Stimulated activated CD8-positive, alpha-beta memory T cell treated with anti-CD3 and anti-CD28 coated beads, Interleukin-7, amount 100 ng/mL, for 1 hour (primary cell): ENCODE measurements at regions not wholly inside any gene's neighbourhood (a gene's known extent, or its start where the extent isn't known, plus 50 kb on each side); places are given as distances from the start of the nearest gene placed in this dataset.
"Not testable (repeated sequence)": the region's sequence is repeated elsewhere in the genome, so short reads cannot be mapped to it uniquely, and the experiment has no call there.

Source experiments
- DNase-seq, 2 donors: peaks; one replicate each; pipeline ENCODE4 v3.0.0-alpha.2; 2020; ENCODE audit warnings: low read depth in 2 of 2

- DNase-seq: no peak
These were observed 80.0 kb downstream of the GALR1 start for GRCh38 chr18:77329651-77330050.

DNA sequence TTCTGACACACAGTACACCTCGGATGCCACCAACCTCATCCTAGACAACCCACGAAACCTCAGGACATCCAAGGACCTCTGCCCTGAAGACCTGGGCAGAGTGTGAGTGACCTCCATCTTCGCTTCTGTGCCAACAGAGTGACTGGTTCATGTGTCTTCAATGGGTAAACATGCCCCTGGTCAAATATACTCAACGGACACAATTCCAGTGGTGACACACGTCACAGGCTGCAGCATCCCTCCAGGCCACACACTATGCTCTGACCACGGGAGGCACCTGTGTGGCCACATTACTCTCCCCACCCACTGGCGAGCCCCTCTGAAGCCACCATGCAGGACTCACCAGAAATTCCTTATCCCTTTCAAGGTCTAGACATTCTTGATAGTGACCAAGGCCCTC is 85.2 kb downstream of the GALR1 start:
- no peak for DNase-seq

DNA sequence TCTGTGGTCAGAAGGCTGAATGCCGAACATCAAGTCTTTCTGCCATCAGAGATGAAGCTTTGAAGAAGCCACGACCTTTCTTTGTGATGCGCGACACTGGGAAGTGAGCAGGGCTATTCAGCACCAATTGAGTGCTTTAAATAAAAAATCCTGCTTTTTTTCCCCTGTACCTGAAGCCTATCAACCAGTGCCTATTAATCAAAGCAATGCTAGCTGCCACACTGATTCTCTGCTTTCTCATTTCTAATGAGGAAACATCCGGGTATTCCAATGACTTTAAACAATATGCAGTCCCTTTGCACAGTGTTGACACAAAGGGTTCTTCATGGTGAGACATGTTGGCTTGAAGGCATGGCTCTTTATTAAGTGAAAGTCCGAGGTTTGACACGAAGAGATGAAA is 88.0 kb downstream of the GALR1 start:
- DNase-seq: no peak

GRCh38 chr18:77339093-77339492 is 89.4 kb downstream of the GALR1 start:
- DNase-seq: no peak

GRCh38 chr18:77339623-77340022 is 90.0 kb downstream of the GALR1 start:
- no peak for DNase-seq

DNA sequence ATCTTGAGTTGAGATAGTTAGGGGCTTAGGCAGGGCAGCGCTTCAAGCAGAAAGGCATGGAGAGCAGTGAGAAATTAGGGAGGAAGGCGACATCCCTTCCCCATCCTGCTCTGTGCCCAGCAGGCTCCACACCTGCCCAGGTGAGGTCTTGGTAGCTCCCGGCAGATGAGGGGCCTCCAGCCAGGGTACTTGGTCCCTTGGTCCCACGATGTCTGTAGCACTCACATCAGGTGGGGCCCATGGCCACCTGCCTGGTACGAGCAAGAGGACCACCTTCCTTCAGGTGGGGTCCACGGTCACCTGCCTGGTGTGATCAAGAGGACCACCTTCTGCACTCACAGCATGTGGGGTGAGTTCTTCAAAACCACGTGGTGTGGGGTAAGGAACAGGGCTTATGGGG is 91.2 kb downstream of the GALR1 start:
- no peak for DNase-seq

DNA sequence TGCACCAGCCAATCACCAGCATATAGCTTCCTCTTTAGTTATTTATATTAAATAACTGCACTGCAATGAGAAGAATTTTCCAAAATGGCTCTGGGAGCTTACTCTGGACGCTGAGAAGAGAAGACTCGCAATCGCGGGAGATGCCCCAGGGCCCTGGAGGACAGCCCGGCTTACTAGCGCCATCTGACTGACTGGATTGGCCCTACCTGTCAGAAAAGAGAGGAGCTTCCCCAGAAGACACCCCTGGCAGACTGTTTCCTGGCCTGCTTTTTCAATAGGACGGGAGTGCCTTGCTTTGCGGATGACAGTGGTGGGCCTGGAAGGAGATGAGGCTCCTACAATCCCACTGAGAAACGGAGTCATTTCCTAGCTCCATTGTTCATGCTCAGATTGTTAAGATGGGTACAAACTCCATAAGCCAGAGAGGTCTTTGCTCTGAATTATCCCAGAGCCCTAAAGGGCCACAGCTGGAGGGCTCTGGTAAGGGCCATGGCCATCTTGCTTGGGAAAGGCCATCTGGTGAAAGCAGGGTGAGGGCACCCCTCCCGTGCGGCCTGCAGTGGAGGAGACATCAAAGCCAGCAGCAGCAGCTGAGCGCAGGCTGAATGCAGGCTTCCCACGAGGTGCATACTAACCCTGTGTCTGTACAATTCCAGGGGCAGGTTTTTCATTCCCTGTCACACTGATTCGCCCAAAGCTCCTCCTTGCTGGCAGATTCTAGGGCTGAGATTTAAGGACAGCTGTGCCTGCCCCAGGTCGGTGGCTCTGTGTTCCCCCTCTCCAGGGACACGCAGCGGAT is 92.1 kb downstream of the GALR1 start:
- DNase-seq: no peak

DNA sequence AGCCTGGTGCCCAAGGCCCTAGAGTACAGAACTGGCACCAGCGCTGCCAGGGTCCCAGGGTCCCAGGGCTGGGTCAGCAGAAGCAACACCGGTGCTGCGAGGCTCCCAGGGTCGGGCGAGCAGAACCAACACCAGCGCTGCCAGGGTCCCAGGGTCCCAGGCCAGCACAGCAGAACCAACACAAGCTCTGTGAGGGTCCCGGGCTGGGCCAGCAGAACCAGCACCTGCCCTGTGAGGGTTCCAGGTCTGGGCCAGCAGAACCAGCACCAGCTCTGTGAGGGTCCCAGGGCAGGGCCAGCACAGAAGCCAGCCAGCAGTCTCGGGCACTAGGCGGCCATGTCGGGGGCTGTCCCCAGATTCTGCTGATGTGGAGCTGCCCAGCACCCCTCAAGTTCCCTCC is 93.1 kb downstream of the GALR1 start:
- DNase-seq: no peak

DNA sequence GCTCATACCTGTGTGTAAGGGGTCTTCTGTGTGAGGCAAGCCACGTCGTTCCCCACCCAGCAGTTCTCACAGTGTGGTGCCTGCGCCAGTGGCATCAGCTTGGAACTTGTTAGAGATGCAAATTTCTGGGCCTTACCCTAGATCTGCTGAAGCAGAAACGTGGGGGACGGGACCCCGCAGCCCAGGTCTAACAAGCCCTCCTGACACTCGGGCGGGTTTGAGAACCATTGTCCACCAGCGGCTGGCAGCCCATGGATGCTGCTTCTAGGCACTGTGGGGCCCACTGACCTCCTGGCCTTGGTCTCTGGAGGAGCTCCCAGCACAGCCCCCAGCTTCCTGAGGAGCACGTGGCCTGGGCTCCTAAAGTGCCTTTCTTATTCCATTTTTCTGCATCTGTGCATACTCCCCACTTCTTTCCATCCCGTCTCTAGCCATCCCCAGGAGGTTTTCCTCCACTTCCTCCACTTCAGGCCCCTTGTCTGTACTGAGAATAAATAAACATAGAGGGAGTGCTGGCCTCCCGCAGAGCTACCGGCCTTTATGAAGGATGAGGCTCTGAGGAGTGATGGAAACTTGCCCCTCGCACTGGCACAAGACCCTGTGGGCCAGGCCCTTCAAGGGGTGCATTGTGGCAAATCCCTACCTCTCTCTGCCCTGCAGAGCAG is 94.3 kb downstream of the GALR1 start:
- DNase-seq: no peak

GRCh38 chr18:77344786-77345500 is 95.3 kb downstream of the GALR1 start:
- no peak for DNase-seq

DNA sequence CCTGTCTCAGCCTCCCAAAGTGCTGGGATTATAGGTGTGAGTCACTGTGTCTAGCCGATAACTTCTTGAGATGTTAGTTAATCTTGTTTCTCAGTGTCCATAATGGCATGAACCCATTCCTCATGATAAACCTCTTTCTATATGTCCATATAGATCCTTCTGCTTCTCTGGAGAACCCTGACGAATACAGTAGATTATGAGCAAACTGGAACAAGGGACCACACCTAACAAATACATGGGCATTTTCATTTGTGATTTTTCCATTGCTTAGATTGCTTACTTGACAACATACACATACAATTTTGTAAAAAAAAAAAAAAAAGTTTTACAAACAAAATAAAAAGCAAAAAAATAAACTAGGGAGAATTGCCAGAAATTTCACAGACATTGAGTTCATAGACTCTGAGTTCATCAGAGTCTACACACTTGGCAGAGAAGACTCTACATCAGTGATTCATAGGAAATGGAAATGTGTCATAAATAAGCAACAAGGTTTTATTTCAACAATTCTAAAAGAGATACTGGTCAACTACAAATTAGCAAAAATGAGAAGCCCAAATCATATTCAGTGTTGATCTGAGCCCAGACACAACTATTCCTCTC is 96.7 kb downstream of the GALR1 start:
- no peak for DNase-seq

GRCh38 chr18:77353349-77353748 is 103.7 kb downstream of the GALR1 start:
- not testable (repeated sequence) for DNase-seq

GRCh38 chr18:77359561-77360314 is 110.1 kb downstream of the GALR1 start:
- no peak for DNase-seq

- DNase-seq: no peak
These were observed 110.9 kb downstream of the GALR1 start for GRCh38 chr18:77360315-77361190.

- DNase-seq: no peak
These were observed 111.7 kb downstream of the GALR1 start for GRCh38 chr18:77361382-77361781.

- no peak for DNase-seq
These were observed 116.0 kb downstream of the GALR1 start for GRCh38 chr18:77365667-77366066.

- DNase-seq: no peak
These were observed 116.5 kb downstream of the GALR1 start for GRCh38 chr18:77366067-77366719.

- DNase-seq: no peak
These were observed 117.3 kb downstream of the GALR1 start for GRCh38 chr18:77366720-77367641.

DNA sequence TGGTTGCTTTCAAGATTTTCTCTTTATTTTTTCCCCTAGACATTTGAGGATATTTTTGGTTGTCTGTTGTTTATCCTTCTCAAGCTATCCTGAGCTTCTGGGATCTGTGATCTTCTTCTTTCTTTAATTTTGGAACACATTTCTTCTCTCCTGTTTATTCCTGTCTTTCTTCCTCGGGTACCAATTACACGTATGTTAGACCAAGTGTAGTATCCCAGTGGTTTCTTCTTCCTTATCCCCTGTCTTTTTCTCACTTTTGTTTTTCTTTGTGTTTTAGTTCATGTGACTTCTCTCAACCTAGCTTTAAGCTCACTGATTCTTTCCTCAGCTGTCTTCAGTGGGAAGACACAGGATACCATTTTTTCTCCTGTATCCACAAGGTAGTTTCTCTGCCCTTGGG is 120.0 kb downstream of the GALR1 start:
- no peak for DNase-seq
